OCI-LY1 (cell line): ENCODE measurements at regions not wholly inside any gene's neighbourhood (a gene's known extent, or its start where the extent isn't known, plus 50 kb on each side); places are given as distances from the start of the nearest gene placed in this dataset.

ENCODE experiments used
- H2AFZ ChIP-seq: fragments of 200-600 bp; sonication (generic), shearing (Covaris generic); 2 replicates; pipeline ENCODE4 v1.6.0; 2014; ENCODE audit warnings: antibody characterized with exemption, mild to moderate bottlenecking, low read length
- H3F3A ChIP-seq: fragments of 200-600 bp; sonication (generic), shearing (Covaris generic); 2 replicates; pipeline ENCODE4 v1.6.0; 2014; ENCODE audit warnings: mild to moderate bottlenecking, antibody characterized with exemption, low read length, moderate library complexity; ENCODE audit not compliant: insufficient read depth
- H3K27ac ChIP-seq: fragments of 200-600 bp; sonication (generic); 2 replicates; pipeline ENCODE4 v1.5.1; 2014; ENCODE audit warnings: low read length, mixed run types, mild to moderate bottlenecking, low read depth; ENCODE audit not compliant: poor library complexity, severe bottlenecking
- H3K27me3 ChIP-seq: fragments of 200-600 bp; sonication (generic); 2 replicates; pipeline ENCODE4 v1.6.0; 2014; ENCODE audit warnings: antibody characterized with exemption, mild to moderate bottlenecking, low read length, moderate library complexity; ENCODE audit not compliant: insufficient read depth
- H3K36me3 ChIP-seq: fragments of 200-600 bp; sonication (generic); 2 replicates; pipeline ENCODE4 v1.6.1; 2014; ENCODE audit warnings: mild to moderate bottlenecking, antibody characterized with exemption, low read length, moderate library complexity, mixed read lengths; ENCODE audit not compliant: insufficient read depth
- H3K4me1 ChIP-seq: fragments of 200-600 bp; sonication (generic); 2 replicates; pipeline ENCODE4 v1.5.1; 2014; ENCODE audit warnings: mild to moderate bottlenecking, low read length, moderate library complexity; ENCODE audit not compliant: insufficient read depth, severe bottlenecking
- H3K4me2 ChIP-seq: fragments of 200-600 bp; sonication (generic), shearing (Covaris generic); 2 replicates; pipeline ENCODE4 v1.6.1; 2014; ENCODE audit warnings: low read length
- H3K4me3 ChIP-seq: fragments of 200-600 bp; sonication (generic); 2 replicates; pipeline ENCODE4 v1.5.1; 2014; ENCODE audit warnings: low read length, low read depth, mild to moderate bottlenecking, mixed read lengths; ENCODE audit not compliant: poor library complexity, severe bottlenecking
- H3K79me2 ChIP-seq: fragments of 200-600 bp; shearing (Covaris generic); 2 replicates; pipeline ENCODE4 v1.6.1; 2016; ENCODE audit warnings: mixed run types, low read length, mixed read lengths; ENCODE audit not compliant: insufficient read depth
- H3K9ac ChIP-seq: fragments of 200-600 bp; sonication (generic), shearing (Covaris generic); 2 replicates; pipeline ENCODE4 v1.6.1; 2014; ENCODE audit warnings: mild to moderate bottlenecking, low read length, mixed read lengths
- H3K9me2 ChIP-seq: fragments of 200-600 bp; sonication (generic), shearing (Covaris generic); 2 replicates; pipeline ENCODE4 v1.6.1; 2014; ENCODE audit warnings: low read depth, mild to moderate bottlenecking, low read length, mixed read lengths
- H3K9me3 ChIP-seq: fragments of 200-600 bp; shearing (Covaris generic); 2 replicates; pipeline ENCODE4 v1.6.1; 2014; ENCODE audit warnings: low read length, mixed read lengths
- H4K20me1 ChIP-seq: fragments of 200-600 bp; sonication (generic), shearing (Covaris generic); 2 replicates; pipeline ENCODE4 v1.6.0; 2016; ENCODE audit warnings: mild to moderate bottlenecking, low read length; ENCODE audit not compliant: insufficient read depth
- CTCF ChIP-seq: fragments of 200-600 bp; sonication (generic), shearing (Covaris generic); IDR thresholded peaks from 2 replicates; pipeline ENCODE4 v1.5.1; 2017; ENCODE audit warnings: mild to moderate bottlenecking, antibody characterized with exemption, low read length, moderate library complexity, mixed read lengths
- EZH2 ChIP-seq: fragments of 200-600 bp; sonication (generic), shearing (Covaris generic); IDR thresholded peaks from 2 replicates; pipeline ENCODE4 v1.8.0; 2017; ENCODE audit warnings: borderline replicate concordance, mixed run types, mild to moderate bottlenecking, antibody characterized with exemption, low read length, moderate library complexity, mixed read lengths

GRCh38 chr1:58166417-58166816 is 380.1 kb downstream of the OMA1 start:
- Histone ChIP-seq H3K9me2 (no peaks in the 10 kb centered on the region; the same call in 1 of the 2 replicates), H3K9ac (no peak overlapping the region), H3F3A (no peaks in the 10 kb centered on the region), H3K4me2 (no peak overlapping the region), H3K9me3 (no peaks in the 10 kb centered on the region), H4K20me1 (no peaks in the 10 kb centered on the region), H3K27me3 (no peaks in the 10 kb centered on the region), H2AFZ (no peak overlapping the region), H3K27ac (no peak overlapping the region), H3K4me1 (no peaks in the 10 kb centered on the region), H3K36me3 (no peaks in the 10 kb centered on the region), H3K4me3 (no peak overlapping the region), H3K79me2 (no peaks in the 10 kb centered on the region)
- no peak for TF ChIP-seq EZH2

GRCh38 chr1:58165073-58165472 is 381.5 kb downstream of the OMA1 start:
- H3K4me3 ChIP-seq, result no peak overlapping the region
- H3K9me2 ChIP-seq, result no peaks in the 10 kb centered on the region; the same call in 1 of the 2 replicates
- no peak overlapping the region for H2AFZ ChIP-seq
- H4K20me1 ChIP-seq, result no peaks in the 10 kb centered on the region
- H3K9me3 ChIP-seq, result no peaks in the 10 kb centered on the region
- no peaks in the 10 kb centered on the region for H3K79me2 ChIP-seq
- H3K9ac ChIP-seq, result no peak overlapping the region
- TF ChIP-seq EZH2 (no peak), CTCF (no peak)
- H3K4me1 ChIP-seq, result no peaks in the 10 kb centered on the region
- no peaks in the 10 kb centered on the region for H3K36me3 ChIP-seq
- no peaks in the 10 kb centered on the region for H3F3A ChIP-seq
- no peaks in the 10 kb centered on the region for H3K27me3 ChIP-seq
- H3K27ac ChIP-seq, result no peak overlapping the region
- H3K4me2 ChIP-seq, result no peak overlapping the region

GRCh38 chr1:58162952-58163550 is 383.5 kb downstream of the OMA1 start:
- H3K4me3 ChIP-seq, result no peak overlapping the region
- H3K79me2 ChIP-seq, result no peaks in the 10 kb centered on the region
- H4K20me1 ChIP-seq, result no peaks in the 10 kb centered on the region
- no peaks in the 10 kb centered on the region; the same call in 1 of the 2 replicates for H3K9me2 ChIP-seq
- H3K9me3 ChIP-seq, result no peaks in the 10 kb centered on the region
- no peak overlapping the region for H3K27ac ChIP-seq
- TF ChIP-seq CTCF, result peak; percentile 78
- no peak for TF ChIP-seq EZH2
- no peaks in the 10 kb centered on the region for H3F3A ChIP-seq
- H2AFZ ChIP-seq, result no peak overlapping the region
- no peak overlapping the region for H3K9ac ChIP-seq
- no peak overlapping the region for H3K4me2 ChIP-seq
- H3K4me1 ChIP-seq, result no peaks in the 10 kb centered on the region
- H3K27me3 ChIP-seq, result no peaks in the 10 kb centered on the region
- no peaks in the 10 kb centered on the region for H3K36me3 ChIP-seq

- H3K9ac ChIP-seq, result no peak overlapping the region
- no peaks in the 10 kb centered on the region for H3K9me3 ChIP-seq
- no peaks in the 10 kb centered on the region for H3F3A ChIP-seq
- no peak for TF ChIP-seq CTCF
- TF ChIP-seq EZH2, result no peak
- H3K79me2 ChIP-seq, result no peaks in the 10 kb centered on the region
- H3K4me3 ChIP-seq, result no peak overlapping the region
- no peaks in the 10 kb centered on the region for H4K20me1 ChIP-seq
- H3K9me2 ChIP-seq, result no peaks in the 10 kb centered on the region
- H2AFZ ChIP-seq, result no peak overlapping the region
- H3K4me1 ChIP-seq, result no peaks in the 10 kb centered on the region
- H3K36me3 ChIP-seq, result no peaks in the 10 kb centered on the region
- no peak overlapping the region for H3K4me2 ChIP-seq
- no peaks in the 10 kb centered on the region for H3K27me3 ChIP-seq
- no peak overlapping the region for H3K27ac ChIP-seq
Measured at GRCh38 chr1:58159434-58159830, 387.1 kb downstream of the OMA1 start.
